Activated CD4-positive, alpha-beta memory T cell treated with anti-CD3 and anti-CD28 coated beads for 36 hours (primary cell): ENCODE measurements at regions not wholly inside any gene's neighbourhood (a gene's known extent, or its start where the extent isn't known, plus 50 kb on each side); places are given as distances from the start of the nearest gene placed in this dataset.

Experiments used
- CTCF ChIA-PET: fragments of 350-600 bp; sonication (Branson Sonifier 250); formaldehyde crosslinking; loops from one replicate; lab custom pipeline; 2021; ENCODE audit warnings: antibody characterized with exemption, inconsistent platforms; lab: Charles Lee
- POLR2A ChIA-PET: fragments of 350-600 bp; sonication (Branson Sonifier 250); formaldehyde crosslinking; loops from one replicate; lab custom pipeline; 2021; ENCODE audit warnings: antibody characterized with exemption; lab: Charles Lee
- DNase-seq: peaks from one replicate; pipeline ENCODE4 v3.0.0-alpha.2; 2020
- H3K27ac Mint-ChIP-seq: one replicate; pipeline ENCODE4 v1.8.0; 2021; ENCODE audit warnings: mixed read lengths
- H3K27me3 Mint-ChIP-seq: one replicate; pipeline ENCODE4 v1.8.0; 2021; ENCODE audit warnings: mixed read lengths
- H3K36me3 Mint-ChIP-seq: one replicate; pipeline ENCODE4 v1.8.0; 2021; ENCODE audit warnings: mixed read lengths
- H3K4me1 Mint-ChIP-seq: one replicate; pipeline ENCODE4 v1.8.0; 2021; ENCODE audit warnings: low read depth, mixed read lengths
- H3K4me3 Mint-ChIP-seq: one replicate; pipeline ENCODE4 v1.8.0; 2021; ENCODE audit warnings: mild to moderate bottlenecking, mixed read lengths
- H3K9me3 Mint-ChIP-seq: one replicate; pipeline ENCODE4 v1.8.0; 2021; ENCODE audit warnings: mixed read lengths
- intact Hi-C: fragments of 100-400 bp; cut with micrococcal nuclease; formaldehyde crosslinking; loops from one replicate; pipeline ENCODE4 v1.15.1; 2023

DNA sequence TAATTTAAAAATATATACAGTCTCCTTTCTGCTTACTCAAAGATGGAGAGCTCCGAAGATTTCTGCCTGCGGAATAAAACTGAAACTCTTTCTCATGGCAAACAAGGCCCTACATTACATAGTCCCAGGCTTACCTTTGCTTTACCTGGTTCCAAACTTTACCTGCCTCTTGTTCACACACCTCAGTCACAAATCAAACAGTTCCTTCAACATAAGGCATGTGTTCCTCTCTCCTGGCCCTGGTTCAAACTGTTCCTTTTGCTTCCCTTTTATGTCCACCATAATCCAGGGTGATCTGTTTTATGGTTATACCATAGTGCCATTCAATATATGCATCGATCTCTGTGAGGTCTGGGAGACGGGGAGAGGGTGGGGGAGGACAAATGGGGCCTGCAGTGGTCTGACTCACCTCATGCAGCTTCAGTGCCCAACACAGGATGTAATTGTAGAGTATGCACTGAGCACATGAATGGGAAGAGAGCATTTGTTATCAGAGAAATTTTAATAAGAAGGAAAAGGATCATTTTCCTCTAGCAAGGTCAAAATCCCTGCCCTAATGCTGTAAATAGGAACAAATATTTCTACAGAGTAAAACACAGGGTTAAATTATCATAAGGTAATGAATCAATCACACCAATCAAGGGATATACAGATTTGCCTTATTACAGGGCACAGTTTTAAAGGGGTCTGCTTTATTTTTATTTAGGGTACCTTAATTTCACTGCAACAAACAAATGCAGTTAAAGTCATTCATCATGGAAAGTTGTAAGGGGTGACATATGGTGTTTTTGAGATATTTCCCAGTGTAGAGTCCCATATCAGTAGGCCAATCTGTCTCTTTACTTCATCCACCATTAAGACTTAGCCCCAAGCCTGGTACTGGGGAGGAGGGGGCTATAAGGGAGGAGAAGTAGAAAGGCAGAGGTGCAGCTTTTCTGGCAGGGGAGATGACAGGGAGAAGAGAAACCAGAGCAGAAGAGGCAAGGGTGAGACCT is 88.8 kb upstream of the PDE1C start:
- no peak overlapping the region for H3K4me3 Mint-ChIP-seq
- no peaks in the 10 kb centered on the region for H3K4me1 Mint-ChIP-seq
- H3K27me3 Mint-ChIP-seq: no peaks in the 10 kb centered on the region
- DNase-seq: no peak
- no peaks in the 10 kb centered on the region for H3K36me3 Mint-ChIP-seq
- H3K9me3 Mint-ChIP-seq: no peaks in the 10 kb centered on the region
- no peak overlapping the region for H3K27ac Mint-ChIP-seq
- intact Hi-C loops: no loop called here
- ChIA-PET POLR2A (no interaction called here), CTCF (no interaction called here)

DNA sequence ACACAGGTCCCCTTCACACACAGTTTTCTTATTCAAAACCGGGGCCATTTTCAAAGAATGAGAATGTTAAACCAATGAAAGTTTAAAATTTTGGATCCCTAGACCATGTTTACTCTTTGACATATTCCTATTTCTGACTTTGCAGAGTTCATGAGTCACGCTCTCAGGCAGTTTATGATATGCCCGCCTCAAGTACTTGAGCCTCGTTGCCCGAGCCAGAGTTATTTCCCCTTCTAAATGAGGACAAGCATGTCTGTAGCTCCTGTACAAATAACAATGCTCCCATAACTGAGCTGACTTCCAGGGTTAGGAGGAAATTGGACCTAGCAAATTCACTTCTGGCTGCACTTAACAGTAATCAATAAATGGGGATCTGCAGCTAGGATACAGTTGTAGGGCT is 87.9 kb upstream of the PDE1C start:
- no peak overlapping the region for H3K27ac Mint-ChIP-seq
- H3K36me3 Mint-ChIP-seq: no peaks in the 10 kb centered on the region
- H3K9me3 Mint-ChIP-seq: no peaks in the 10 kb centered on the region
- H3K27me3 Mint-ChIP-seq: no peaks in the 10 kb centered on the region
- DNase-seq: no peak
- ChIA-PET POLR2A (no interaction called here), CTCF (no interaction called here)
- intact Hi-C loops: no loop called here
- H3K4me1 Mint-ChIP-seq: no peaks in the 10 kb centered on the region
- no peak overlapping the region for H3K4me3 Mint-ChIP-seq

DNA sequence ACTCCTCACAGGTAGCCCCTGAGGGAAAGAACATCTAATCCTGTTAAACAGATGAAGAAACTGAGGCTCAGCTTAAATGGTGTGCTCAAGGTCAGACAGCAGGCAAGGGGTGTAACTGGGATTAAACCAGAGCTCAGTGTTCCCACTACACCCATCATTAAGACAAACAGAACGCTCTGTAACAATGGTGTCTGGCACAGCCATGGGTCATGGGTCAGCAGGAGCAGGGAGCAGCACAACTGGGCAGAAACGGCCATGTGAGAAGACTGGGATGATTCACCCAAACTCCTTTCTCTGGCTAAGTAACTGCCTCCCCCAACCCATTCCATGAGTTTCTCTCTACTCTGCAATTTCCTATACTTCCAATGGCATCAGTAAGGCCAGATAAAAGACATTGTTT is 85.5 kb upstream of the PDE1C start:
- H3K27me3 Mint-ChIP-seq: no peaks in the 10 kb centered on the region
- no peaks in the 10 kb centered on the region for H3K4me1 Mint-ChIP-seq
- no peak for DNase-seq
- no peak overlapping the region for H3K27ac Mint-ChIP-seq
- no peaks in the 10 kb centered on the region for H3K36me3 Mint-ChIP-seq
- H3K9me3 Mint-ChIP-seq: no peaks in the 10 kb centered on the region
- H3K4me3 Mint-ChIP-seq: no peak overlapping the region
- ChIA-PET POLR2A (no interaction called here), CTCF (no interaction called here)
- intact Hi-C loops: no loop called here

DNA sequence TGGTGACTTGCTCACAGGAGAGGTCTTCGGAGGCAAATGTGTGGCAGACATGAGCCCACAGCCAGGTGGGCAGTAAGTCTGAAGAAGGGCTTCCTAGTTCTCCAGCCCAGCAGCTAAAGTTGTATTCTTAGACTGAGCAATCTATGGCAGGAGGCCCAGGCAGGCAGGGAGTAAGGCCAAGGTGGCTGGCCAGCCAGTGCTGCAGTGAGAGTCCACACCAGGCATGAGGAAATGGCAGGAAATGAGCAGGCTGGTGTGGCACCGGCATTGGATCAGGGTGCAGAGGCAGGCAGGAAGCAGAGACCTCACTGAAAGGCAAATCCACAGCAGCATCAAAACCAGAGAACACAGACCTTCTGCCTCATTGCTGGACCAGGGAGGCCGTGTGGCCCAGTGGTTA is 84.6 kb upstream of the PDE1C start:
- H3K4me3 Mint-ChIP-seq: no peak overlapping the region
- ChIA-PET POLR2A (no interaction called here), CTCF (no interaction called here)
- no peaks in the 10 kb centered on the region for H3K4me1 Mint-ChIP-seq
- no peak overlapping the region for H3K27ac Mint-ChIP-seq
- DNase-seq: no peak
- H3K27me3 Mint-ChIP-seq: no peaks in the 10 kb centered on the region
- H3K9me3 Mint-ChIP-seq: no peaks in the 10 kb centered on the region
- intact Hi-C loops: no loop called here
- no peaks in the 10 kb centered on the region for H3K36me3 Mint-ChIP-seq

DNA sequence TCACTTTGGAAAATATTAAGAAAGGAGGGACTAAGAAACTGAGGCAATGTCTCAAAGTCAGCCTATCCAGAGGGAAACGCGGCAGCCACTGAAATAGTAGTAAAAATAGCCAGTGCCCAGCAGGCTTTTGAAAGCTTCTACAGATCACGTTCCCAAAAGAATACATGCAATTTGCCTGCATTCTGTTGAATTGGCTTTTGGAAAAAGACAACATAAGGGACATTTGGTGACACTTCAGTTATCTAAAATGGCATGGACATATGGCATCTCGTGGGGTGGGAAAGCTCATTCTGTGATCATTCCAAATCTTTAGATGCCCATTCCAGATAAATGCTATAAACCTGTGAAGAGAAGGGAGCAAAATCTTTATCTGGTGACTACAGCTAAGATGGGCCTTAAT is 82.8 kb upstream of the PDE1C start:
- H3K4me3 Mint-ChIP-seq: no peak overlapping the region
- H3K36me3 Mint-ChIP-seq: no peaks in the 10 kb centered on the region
- no peak overlapping the region for H3K27ac Mint-ChIP-seq
- H3K27me3 Mint-ChIP-seq: no peaks in the 10 kb centered on the region
- ChIA-PET CTCF (no interaction called here), POLR2A (no interaction called here)
- no peaks in the 10 kb centered on the region for H3K9me3 Mint-ChIP-seq
- intact Hi-C loops: no loop called here
- H3K4me1 Mint-ChIP-seq: no peaks in the 10 kb centered on the region
- DNase-seq: no peak

DNA sequence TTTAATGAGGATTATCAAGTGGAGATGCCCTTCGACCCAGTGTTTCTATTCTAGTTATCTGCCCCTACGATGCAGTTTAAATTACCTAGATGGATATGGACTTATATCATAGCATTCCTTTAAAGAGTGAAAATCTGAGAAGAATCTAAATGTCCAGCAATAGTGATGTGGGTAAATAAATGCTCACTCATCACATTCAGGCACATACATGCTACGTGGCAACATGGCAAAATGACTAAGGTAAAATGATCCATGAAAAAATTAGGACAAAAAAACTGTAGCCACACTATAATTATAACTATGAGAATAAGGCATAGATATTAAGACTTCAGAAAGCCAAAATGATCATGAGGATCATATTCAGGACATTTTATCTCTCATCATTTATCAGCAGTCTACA is 82.4 kb upstream of the PDE1C start:
- Mint-ChIP-seq H3K4me3 (no peak overlapping the region), H3K4me1 (no peaks in the 10 kb centered on the region), H3K27ac (no peak overlapping the region), H3K27me3 (no peaks in the 10 kb centered on the region), H3K36me3 (no peaks in the 10 kb centered on the region), H3K9me3 (no peaks in the 10 kb centered on the region)
- intact Hi-C loops: no loop called here
- ChIA-PET CTCF (no interaction called here), POLR2A (no interaction called here)
- DNase-seq: no peak

DNA sequence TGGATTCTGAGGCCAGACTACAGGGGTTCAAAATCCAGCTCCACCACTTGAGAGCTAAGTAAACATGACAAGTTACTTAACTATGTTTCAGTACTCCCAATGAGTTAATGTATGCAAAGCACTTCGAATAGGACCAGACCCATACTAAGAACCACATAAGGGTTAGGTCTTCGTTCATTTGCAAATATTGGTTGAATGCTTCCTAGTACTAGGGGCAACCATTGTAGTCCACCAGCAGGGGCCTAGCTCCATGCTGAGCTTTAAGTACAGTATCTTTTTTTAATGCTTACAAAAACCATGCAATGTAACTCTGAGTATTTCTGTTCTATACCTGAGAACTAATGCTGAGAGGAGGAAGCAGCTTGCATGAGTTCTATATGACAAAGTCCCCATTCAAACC is 80.4 kb upstream of the PDE1C start:
- CTCF ChIA-PET: interaction anchor here (1.0 kb wide), 1 partner anchor 58 kb away, joined by 4 read pairs; no protein-coding TSS in a partner anchor
- H3K9me3 Mint-ChIP-seq: no peaks in the 10 kb centered on the region
- no peak overlapping the region for H3K4me3 Mint-ChIP-seq
- POLR2A ChIA-PET: no interaction called here
- intact Hi-C loops: no loop called here
- no peaks in the 10 kb centered on the region for H3K36me3 Mint-ChIP-seq
- no peaks in the 10 kb centered on the region for H3K4me1 Mint-ChIP-seq
- no peak overlapping the region for H3K27ac Mint-ChIP-seq
- DNase-seq: no peak
- peaks cover 2% of the 10 kb centered on the region for H3K27me3 Mint-ChIP-seq

DNA sequence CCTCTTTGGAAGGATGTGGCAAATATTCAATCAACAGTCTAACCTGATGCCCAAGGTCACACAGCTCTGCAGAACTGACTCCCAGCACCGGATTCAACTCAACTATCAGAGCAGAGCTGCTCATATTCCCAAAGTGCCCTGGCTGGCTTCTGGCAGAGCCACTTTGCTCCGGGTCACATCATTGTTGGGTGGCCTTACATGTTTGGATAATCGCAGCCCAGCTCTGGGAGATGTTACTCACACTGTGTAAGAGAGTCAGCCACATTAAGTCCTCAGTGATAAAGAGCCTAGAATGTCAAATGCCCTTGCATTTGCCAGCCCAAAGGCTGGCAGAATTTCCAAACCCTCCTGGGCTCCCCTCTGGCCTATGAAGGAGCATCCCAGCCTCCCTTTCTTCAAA is 79.8 kb upstream of the PDE1C start:
- intact Hi-C loops: no loop called here
- peaks cover 2% of the 10 kb centered on the region for H3K27me3 Mint-ChIP-seq
- POLR2A ChIA-PET: no interaction called here
- H3K4me1 Mint-ChIP-seq: no peaks in the 10 kb centered on the region
- no peaks in the 10 kb centered on the region for H3K9me3 Mint-ChIP-seq
- no peak for DNase-seq
- CTCF ChIA-PET: interaction anchor here (1.0 kb wide), 1 partner anchor 59 kb away, joined by 4 read pairs; no protein-coding TSS in a partner anchor
- H3K36me3 Mint-ChIP-seq: no peaks in the 10 kb centered on the region
- no peak overlapping the region for H3K27ac Mint-ChIP-seq
- H3K4me3 Mint-ChIP-seq: no peak overlapping the region

DNA sequence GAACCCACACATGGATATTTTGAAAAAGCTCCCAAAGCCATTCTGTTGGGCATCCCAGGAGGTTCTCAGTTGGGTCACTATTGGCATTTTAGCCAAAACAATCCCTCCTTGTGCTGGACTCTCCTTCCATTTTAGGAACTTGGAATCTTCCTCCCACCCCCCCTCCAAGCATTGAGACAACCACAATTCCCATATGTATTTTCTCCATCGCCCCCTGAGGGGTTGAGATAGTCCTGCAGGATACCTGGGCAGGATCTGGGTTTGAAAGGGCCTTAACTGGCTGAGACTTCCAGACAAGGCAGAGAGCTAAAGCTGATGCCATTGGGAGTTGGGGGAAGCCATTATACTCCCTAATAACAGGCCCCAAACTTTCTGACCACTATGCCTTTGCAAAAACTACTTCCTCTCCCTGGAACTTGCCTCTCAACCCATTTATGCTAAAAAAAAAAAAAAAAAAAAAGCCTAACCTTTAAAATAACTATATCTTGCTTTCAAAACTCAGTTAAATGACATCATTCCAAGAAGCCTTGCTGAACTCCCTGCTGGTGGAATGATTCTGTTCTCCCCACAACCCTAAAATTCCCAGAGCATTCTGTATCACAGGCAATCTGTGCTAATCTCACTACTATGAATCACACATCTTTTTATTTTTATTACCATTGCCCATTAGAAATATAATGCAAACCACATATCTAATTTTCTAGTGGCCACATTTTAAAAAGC is 77.5 kb upstream of the PDE1C start:
- H3K4me3 Mint-ChIP-seq: no peak overlapping the region
- H3K36me3 Mint-ChIP-seq: no peaks in the 10 kb centered on the region
- ChIA-PET CTCF (no interaction called here), POLR2A (no interaction called here)
- no peak overlapping the region for H3K27ac Mint-ChIP-seq
- H3K9me3 Mint-ChIP-seq: no peaks in the 10 kb centered on the region
- H3K27me3 Mint-ChIP-seq: peaks cover 2% of the 10 kb centered on the region
- H3K4me1 Mint-ChIP-seq: no peaks in the 10 kb centered on the region
- DNase-seq: no peak
- intact Hi-C loops: no loop called here

DNA sequence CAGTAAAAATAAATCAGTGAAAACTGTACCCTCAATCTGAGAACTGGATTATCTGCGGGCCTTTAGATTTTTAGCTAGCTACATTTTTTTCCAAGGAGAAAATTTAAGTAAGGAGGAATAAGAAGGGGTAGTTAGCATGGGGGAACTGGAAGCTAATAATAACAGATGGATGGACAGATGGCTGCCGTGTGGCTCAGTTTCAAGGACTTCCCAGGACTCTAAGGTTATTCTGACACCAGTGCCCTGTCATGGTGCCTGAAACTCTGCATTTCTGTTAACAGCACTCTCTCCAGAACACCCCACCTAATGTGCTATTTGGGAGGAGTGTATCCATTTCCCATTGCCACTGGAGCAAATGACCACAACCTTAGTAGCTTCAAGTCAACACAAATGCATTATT is 75.7 kb upstream of the PDE1C start:
- H3K4me1 Mint-ChIP-seq: no peaks in the 10 kb centered on the region
- DNase-seq: no peak
- CTCF ChIA-PET: no interaction called here
- H3K36me3 Mint-ChIP-seq: no peaks in the 10 kb centered on the region
- no peaks in the 10 kb centered on the region for H3K9me3 Mint-ChIP-seq
- intact Hi-C loops: no loop called here
- no peak overlapping the region for H3K4me3 Mint-ChIP-seq
- peaks cover 2% of the 10 kb centered on the region for H3K27me3 Mint-ChIP-seq
- H3K27ac Mint-ChIP-seq: no peak overlapping the region
- POLR2A ChIA-PET: no interaction called here

DNA sequence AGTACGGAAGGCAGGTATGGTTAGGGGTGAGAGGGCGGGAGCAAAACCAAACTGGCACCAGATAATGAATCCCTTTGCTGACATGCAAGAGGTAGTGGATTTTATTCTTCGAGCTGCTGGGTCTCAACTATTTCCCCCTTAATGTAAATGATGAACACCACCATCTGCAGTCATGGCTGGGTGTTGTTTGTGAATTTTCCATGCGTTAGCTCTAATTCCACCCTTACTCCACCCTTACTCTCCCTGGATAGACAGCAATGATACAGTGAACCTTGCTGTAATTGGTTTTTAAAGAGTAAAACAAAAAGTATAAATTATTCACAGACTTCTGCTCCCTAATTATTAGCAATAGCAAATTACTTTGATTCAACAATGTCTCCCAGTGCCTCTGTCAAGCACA is 74.5 kb upstream of the PDE1C start:
- no peak for DNase-seq
- CTCF ChIA-PET: no interaction called here
- no peaks in the 10 kb centered on the region for H3K36me3 Mint-ChIP-seq
- no peak overlapping the region for H3K27ac Mint-ChIP-seq
- H3K4me1 Mint-ChIP-seq: no peaks in the 10 kb centered on the region
- POLR2A ChIA-PET: no interaction called here
- H3K4me3 Mint-ChIP-seq: no peak overlapping the region
- peaks cover 2% of the 10 kb centered on the region for H3K27me3 Mint-ChIP-seq
- H3K9me3 Mint-ChIP-seq: no peaks in the 10 kb centered on the region
- intact Hi-C loops: no loop called here

DNA sequence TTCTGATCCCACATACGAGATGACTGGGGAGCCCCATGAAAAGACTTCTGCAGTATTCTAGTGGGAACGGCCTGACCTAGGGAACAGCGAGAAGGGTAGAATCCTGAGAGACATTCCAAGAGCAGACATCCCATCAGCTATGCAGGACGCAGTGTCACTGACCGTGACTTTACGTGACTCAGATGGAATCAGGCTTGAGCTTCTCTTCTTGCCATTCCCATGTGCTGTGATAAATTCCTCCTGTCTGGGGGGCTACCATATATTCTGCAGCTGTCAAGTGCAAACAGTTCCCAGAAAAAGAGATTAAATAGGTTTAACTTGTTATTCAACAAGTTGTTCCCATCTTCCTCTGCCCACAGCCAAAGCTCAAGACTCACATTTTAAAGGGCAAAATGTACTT is 73.1 kb upstream of the PDE1C start:
- ChIA-PET CTCF (no interaction called here), POLR2A (no interaction called here)
- Mint-ChIP-seq H3K27ac (no peak overlapping the region), H3K4me1 (no peaks in the 10 kb centered on the region), H3K36me3 (no peaks in the 10 kb centered on the region), H3K4me3 (no peak overlapping the region), H3K27me3 (peaks cover 2% of the 10 kb centered on the region), H3K9me3 (no peaks in the 10 kb centered on the region)
- intact Hi-C loops: no loop called here
- DNase-seq: no peak
